Keratinocyte (primary cell): ENCODE measurements at regions not wholly inside any gene's neighbourhood (a gene's known extent, or its start where the extent isn't known, plus 50 kb on each side); places are given as distances from the start of the nearest gene placed in this dataset.
A peak's percentile ranks its signal among the peaks of the same experiment; 100 is the strongest.

Source experiments
- DNase-seq: peaks from one replicate; pipeline ENCODE4 v3.0.0-alpha.2; 2011; ENCODE audit warnings: low read depth, missing footprints, low spot score
- FAIRE-seq: peaks from 2 replicates; lab custom pipeline; 2011; peaks lifted over from hg19 to GRCh38; lab: Jason Lieb, UNC
- H2AFZ ChIP-seq: 2 replicates; pipeline ENCODE4 v1.6.0; 2012; ENCODE audit warnings: low read length, control low read depth, inconsistent platforms; ENCODE audit not compliant: control insufficient read depth
- H3K27ac ChIP-seq: 2 replicates; pipeline ENCODE4 v1.5.1; 2011; ENCODE audit warnings: low read length; ENCODE audit not compliant: control insufficient read depth, insufficient read depth
- H3K27me3 ChIP-seq: 3 replicates; pipeline ENCODE4 v1.6.0; 2011; ENCODE audit warnings: low read length; ENCODE audit not compliant: control insufficient read depth, insufficient read depth; ENCODE audit errors: extremely low read depth
- H3K36me3 ChIP-seq, 2 experiments: 2 replicates in 1 of 2; 3 replicates in 1 of 2; pipeline ENCODE4 v1.5.1; 2011; ENCODE audit warnings: low read length in 2 of 2, mild to moderate bottlenecking in 1 of 2; ENCODE audit not compliant: control insufficient read depth in 2 of 2, insufficient read depth in 2 of 2; ENCODE audit errors: extremely low read depth in 1 of 2
- H3K4me1 ChIP-seq: 3 replicates; pipeline ENCODE4 v1.5.1; 2011; ENCODE audit warnings: low read length; ENCODE audit not compliant: control insufficient read depth, insufficient read depth; ENCODE audit errors: extremely low read depth
- H3K4me2 ChIP-seq: 3 replicates; pipeline ENCODE4 v1.6.0; 2011; ENCODE audit warnings: low read depth, low read length; ENCODE audit not compliant: control insufficient read depth, insufficient read depth; ENCODE audit errors: extremely low read depth
- H3K4me3 ChIP-seq, 3 experiments: fragments of 200-600 bp in 1 of 3; sonication (generic) in 1 of 3; 2 replicates in 2 of 3; 3 replicates in 1 of 3; pipeline ENCODE4 v1.5.1; 2011 to 2016; ENCODE audit warnings: low read length in 3 of 3, mild to moderate bottlenecking in 3 of 3, control low read depth in 2 of 3, inconsistent platforms in 1 of 3, low read depth in 1 of 3, mixed read lengths in 1 of 3, mixed run types in 1 of 3, moderate library complexity in 1 of 3; ENCODE audit not compliant: control insufficient read depth in 2 of 3, insufficient read depth in 2 of 3; ENCODE audit errors: extremely low read depth in 1 of 3
- H3K79me2 ChIP-seq: 2 replicates; pipeline ENCODE4 v1.6.0; 2012; ENCODE audit warnings: low read length; ENCODE audit not compliant: control insufficient read depth, insufficient read depth
- H3K9ac ChIP-seq: 3 replicates; pipeline ENCODE4 v1.6.0; 2011; ENCODE audit warnings: low read length; ENCODE audit not compliant: control insufficient read depth, insufficient read depth; ENCODE audit errors: extremely low read depth
- H3K9me1 ChIP-seq: 3 replicates; pipeline ENCODE4 v1.6.0; 2011; ENCODE audit warnings: low read length; ENCODE audit not compliant: control insufficient read depth, insufficient read depth; ENCODE audit errors: extremely low read depth
- H3K9me3 ChIP-seq: 2 replicates; pipeline ENCODE4 v1.5.1; 2012; ENCODE audit warnings: low read depth, low read length; ENCODE audit not compliant: control insufficient read depth
- H4K20me1 ChIP-seq: 3 replicates; pipeline ENCODE4 v1.6.0; 2011; ENCODE audit warnings: low read length; ENCODE audit not compliant: control insufficient read depth, insufficient read depth; ENCODE audit errors: extremely low read depth
- CTCF ChIP-seq, 3 experiments: IDR thresholded peaks in 1 of 3; conservative IDR thresholded peaks in 1 of 3; optimal IDR thresholded peaks in 1 of 3; 2 replicates in 2 of 3; 3 replicates in 1 of 3; pipeline versions ENCODE3 to v1.5.1; 2011; ENCODE audit warnings: low read length in 3 of 3, mild to moderate bottlenecking in 3 of 3, moderate library complexity in 2 of 3, control low read depth in 1 of 3, inconsistent platforms in 1 of 3; ENCODE audit not compliant: insufficient read depth in 2 of 3; ENCODE audit errors: extremely low read depth in 1 of 3
- EZH2 ChIP-seq: IDR thresholded peaks from one replicate; pipeline ENCODE4 v1.6.1; 2012; ENCODE audit warnings: inconsistent platforms, mild to moderate bottlenecking, low read length, moderate library complexity
- dilution Hi-C: fragments of 300-500 bp; cut with MboI; formaldehyde crosslinking; loops from one replicate; pipeline ENCODE4 v1.7.0; 2020; ENCODE audit warnings: low sequenced_read_pairs; ENCODE audit not compliant: extremely low pct_ligation_motif_present

- peak overlapping the region in 2 of 3 experiments; percentile 52 for H3K4me3 ChIP-seq
These were observed 156.3 kb upstream of the PZP start for GRCh38 chr12:9364224-9365176.

DNA sequence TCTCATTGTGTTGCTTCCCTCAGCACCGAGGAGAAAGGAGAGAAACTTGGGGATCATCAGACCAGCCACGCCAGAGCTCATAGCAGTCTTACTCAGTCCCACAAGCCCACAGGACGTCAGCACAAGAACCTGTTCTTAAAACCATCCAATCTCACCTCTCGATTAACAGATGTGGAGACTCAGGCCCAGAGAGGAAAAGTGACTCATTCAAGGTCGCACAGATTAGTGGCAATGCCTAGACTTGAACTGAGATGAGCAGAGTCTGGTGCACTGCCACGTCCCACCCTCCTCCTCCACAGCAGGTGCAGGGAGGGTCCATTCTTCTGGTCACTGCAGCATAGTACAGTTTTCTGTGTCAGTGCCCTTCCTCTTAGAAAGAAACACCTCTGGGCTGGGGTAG, 154.9 kb upstream of the PZP start:
- no peak overlapping the region for H3K27ac ChIP-seq
- H3K9me3 ChIP-seq: no peaks in the 10 kb centered on the region
- no peaks in the 10 kb centered on the region for H3K27me3 ChIP-seq
- dilution Hi-C loops: no loop called here
- H3K4me1 ChIP-seq: peaks cover 22% of the 10 kb centered on the region
- H3K79me2 ChIP-seq: no peaks in the 10 kb centered on the region
- H2AFZ ChIP-seq: no peak overlapping the region
- no peaks in the 10 kb centered on the region for H3K36me3 ChIP-seq
- H3K9ac ChIP-seq: no peak overlapping the region
- no peaks in the 10 kb centered on the region for H3K9me1 ChIP-seq
- no peak overlapping the region for H3K4me3 ChIP-seq
- DNase-seq (no peak), FAIRE-seq (no peak)
- no peak overlapping the region for H3K4me2 ChIP-seq
- TF ChIP-seq EZH2: no peak
- no peak for TF ChIP-seq CTCF (optimal IDR thresholded peaks at IDR 0.05 in 1 of 3, IDR thresholded peaks at IDR 0.05 in 1 of 3, conservative IDR thresholded peaks at IDR 0.05 in 1 of 3; ENCODE audit: extremely low read depth in 1 of 3, insufficient read depth in 2 of 3, low read length in 3 of 3)
- H4K20me1 ChIP-seq: no peaks in the 10 kb centered on the region

More at GRCh38 chr12:9364224-9365176, 156.3 kb upstream of the PZP start:
- Histone ChIP-seq H3K4me1 (peaks cover 22% of the 10 kb centered on the region), H4K20me1 (no peaks in the 10 kb centered on the region), H3K36me3 (no peaks in the 10 kb centered on the region), H3K9me3 (no peaks in the 10 kb centered on the region), H3K9me1 (no peaks in the 10 kb centered on the region), H3K4me2 (peak overlapping the region; percentile 77), H2AFZ (peak overlapping the region; percentile 91), H3K79me2 (no peaks in the 10 kb centered on the region), H3K27ac (peak overlapping the region; percentile 77), H3K9ac (peak overlapping the region; percentile 67), H3K27me3 (no peaks in the 10 kb centered on the region)
- dilution Hi-C loops: no loop called here
- DNase-seq: peak; percentile 49
- TF ChIP-seq CTCF (optimal IDR thresholded peaks at IDR 0.05 in 1 of 3, IDR thresholded peaks at IDR 0.05 in 1 of 3, conservative IDR thresholded peaks at IDR 0.05 in 1 of 3; ENCODE audit: extremely low read depth in 1 of 3, insufficient read depth in 2 of 3, low read length in 3 of 3) (no peak), EZH2 (no peak)
- FAIRE-seq: peak; percentile 65
